ENCODE measurements at regions not wholly inside any gene's neighbourhood (a gene's known extent, or its start where the extent isn't known, plus 50 kb on each side); places are given as distances from the start of the nearest gene placed in this dataset.

GRCh38 chr13:74449811-74450524 is 315.8 kb upstream of the KLF12 start:
- H3K4me3 ChIP-seq: no peak overlapping the region
- H3K27me3 ChIP-seq: no peaks in the 10 kb centered on the region
- H3K4me1 ChIP-seq: no peaks in the 10 kb centered on the region
- no peaks in the 10 kb centered on the region for H3K9me3 ChIP-seq
- H3K36me3 ChIP-seq: no peaks in the 10 kb centered on the region
- WGBS, 2 donors (ENCODE audit: low coverage in 1 of 2): 88 to 95% methylated on average over 1 to 2 of the region's 2 CpGs
- H3K27ac ChIP-seq: no peak overlapping the region
- ATAC-seq: no peak
- TF ChIP-seq POLR2AphosphoS5 (IDR thresholded peaks at IDR 0.05) (no peak), EP300 (IDR thresholded peaks at IDR 0.05) (no peak), CTCF (IDR thresholded peaks at IDR 0.05) (no peak), POLR2A (IDR thresholded peaks at IDR 0.05) (no peak)

- no peak for ATAC-seq
- no peak for TF ChIP-seq EP300 (IDR thresholded peaks at IDR 0.05)
- no peak for TF ChIP-seq POLR2AphosphoS5 (IDR thresholded peaks at IDR 0.05)
- TF ChIP-seq CTCF (IDR thresholded peaks at IDR 0.05): no peak
- no peak for TF ChIP-seq POLR2A (IDR thresholded peaks at IDR 0.05)
- Histone ChIP-seq H3K36me3 (no peaks in the 10 kb centered on the region), H3K4me3 (no peak overlapping the region), H3K9me3 (no peaks in the 10 kb centered on the region), H3K27ac (no peak overlapping the region), H3K27me3 (no peaks in the 10 kb centered on the region), H3K4me1 (peaks cover 2 to 16% (median 7%) of the 10 kb centered on the region in 3 donors)
- WGBS, 2 donors (ENCODE audit: low coverage in 1 of 2): 90 to 100% methylated on average over 1 of the region's 1 CpG
These were observed 310.8 kb upstream of the KLF12 start for GRCh38 chr13:74444864-74445479.

- no peaks in the 10 kb centered on the region for H3K9me3 ChIP-seq
- no peaks in the 10 kb centered on the region for H3K27me3 ChIP-seq
- peaks cover 2 to 16% (median 7%) of the 10 kb centered on the region in 3 donors for H3K4me1 ChIP-seq
- no peaks in the 10 kb centered on the region for H3K36me3 ChIP-seq
- no peak overlapping the region for H3K4me3 ChIP-seq
- WGBS, 2 donors (ENCODE audit: low coverage in 1 of 2): 23 to 33% methylated on average over 5 to 6 of the region's 6 CpGs
- TF ChIP-seq POLR2A (IDR thresholded peaks at IDR 0.05) (no peak), POLR2AphosphoS5 (IDR thresholded peaks at IDR 0.05) (no peak), CTCF (IDR thresholded peaks at IDR 0.05) (no peak), EP300 (IDR thresholded peaks at IDR 0.05) (no peak)
- ATAC-seq: no peak
- H3K27ac ChIP-seq: no peak overlapping the region
These were observed 310.0 kb upstream of the KLF12 start for GRCh38 chr13:74444161-74444571.

- no peak overlapping the region for H3K27ac ChIP-seq
- H3K4me3 ChIP-seq: no peak overlapping the region
- no peaks in the 10 kb centered on the region for H3K36me3 ChIP-seq
- TF ChIP-seq POLR2A (IDR thresholded peaks at IDR 0.05): no peak
- TF ChIP-seq EP300 (IDR thresholded peaks at IDR 0.05): no peak
- no peak for TF ChIP-seq POLR2AphosphoS5 (IDR thresholded peaks at IDR 0.05)
- no peak for TF ChIP-seq CTCF (IDR thresholded peaks at IDR 0.05)
- 0 to 5% methylated on average over 1 of the region's 1 CpG for WGBS, 2 donors (ENCODE audit: low coverage in 1 of 2)
- H3K9me3 ChIP-seq: no peaks in the 10 kb centered on the region
- peaks cover 2 to 16% (median 7%) of the 10 kb centered on the region in 3 donors for H3K4me1 ChIP-seq
- no peaks in the 10 kb centered on the region for H3K27me3 ChIP-seq
- no peak for ATAC-seq
These were observed 309.4 kb upstream of the KLF12 start for GRCh38 chr13:74443631-74444030.

- Histone ChIP-seq H3K27ac (no peak overlapping the region), H3K9me3 (no peaks in the 10 kb centered on the region), H3K36me3 (no peaks in the 10 kb centered on the region), H3K4me1 (peaks cover 2 to 16% (median 7%) of the 10 kb centered on the region in 3 donors), H3K4me3 (no peak overlapping the region), H3K27me3 (no peaks in the 10 kb centered on the region)
- TF ChIP-seq POLR2A (IDR thresholded peaks at IDR 0.05) (no peak), EP300 (IDR thresholded peaks at IDR 0.05) (no peak), POLR2AphosphoS5 (IDR thresholded peaks at IDR 0.05) (no peak), CTCF (IDR thresholded peaks at IDR 0.05) (no peak)
- WGBS, 2 donors (ENCODE audit: low coverage in 1 of 2): 43 to 47% methylated on average over 4 to 5 of the region's 5 CpGs
- no peak for ATAC-seq
These were observed 308.5 kb upstream of the KLF12 start for GRCh38 chr13:74442751-74443150.

All from gastroesophageal sphincter (tissue), 4 donors.